Inferior parietal cortex (tissue), 1 donor: ENCODE measurements at regions not wholly inside any gene's neighbourhood (a gene's known extent, or its start where the extent isn't known, plus 50 kb on each side); places are given as distances from the start of the nearest gene placed in this dataset.

Experiments used
- DNase-seq: peaks from one replicate; pipeline ENCODE4 v3.0.0-alpha.2; 2016; ENCODE audit errors: extremely low spot score

GRCh38 chr4:71691416-71692073 lies 92.3 kb downstream of the GC start:
- DNase-seq, result no peak

- DNase-seq, result no peak
Observed at GRCh38 chr4:71689822-71690221, 94.1 kb downstream of the GC start.

- no peak for DNase-seq
Observed at GRCh38 chr4:71687056-71687455, 96.8 kb downstream of the GC start.

GRCh38 chr4:71685975-71686374 lies 97.9 kb downstream of the GC start:
- DNase-seq, result no peak

- DNase-seq, result no peak
Observed at GRCh38 chr4:71683309-71683708, 100.6 kb downstream of the GC start.

GRCh38 chr4:71680706-71681105 lies 103.2 kb downstream of the GC start:
- no peak for DNase-seq

- DNase-seq, result no peak
Observed at GRCh38 chr4:71677568-71677967, 106.3 kb downstream of the GC start.

- no peak for DNase-seq
Observed at GRCh38 chr4:71669291-71669690, 114.6 kb downstream of the GC start.

GRCh38 chr4:71665358-71665757 lies 118.5 kb downstream of the GC start:
- DNase-seq, result no peak

GRCh38 chr4:71664366-71664765 lies 119.5 kb downstream of the GC start:
- DNase-seq, result no peak

- no peak for DNase-seq
Observed at GRCh38 chr4:71663780-71664179, 120.1 kb downstream of the GC start.

- no peak for DNase-seq
Observed at GRCh38 chr4:71659979-71660378, 123.9 kb downstream of the GC start.

GRCh38 chr4:71648923-71649322 lies 135.0 kb downstream of the GC start:
- no peak for DNase-seq

- no peak for DNase-seq
Observed at GRCh38 chr4:71648448-71648847, 135.4 kb downstream of the GC start.

- DNase-seq, result no peak
Observed at GRCh38 chr4:71639380-71639779, 144.5 kb downstream of the GC start.

GRCh38 chr4:71635139-71635748 lies 148.6 kb downstream of the GC start:
- DNase-seq, result peak; percentile 29

GRCh38 chr4:71634364-71634763 lies 149.5 kb downstream of the GC start:
- DNase-seq, result no peak

GRCh38 chr4:71630803-71631202 lies 153.1 kb downstream of the GC start:
- no peak for DNase-seq

- no peak for DNase-seq
Observed at GRCh38 chr4:71625005-71625404, 158.9 kb downstream of the GC start.
